Osteoblast (primary cell): ENCODE measurements at regions not wholly inside any gene's neighbourhood (a gene's known extent, or its start where the extent isn't known, plus 50 kb on each side); places are given as distances from the start of the nearest gene placed in this dataset.
A peak's percentile ranks its signal among the peaks of the same experiment; 100 is the strongest.
"Not testable (repeated sequence)": the region's sequence is repeated elsewhere in the genome, so short reads cannot be mapped to it uniquely, and the experiment has no call there.

Source experiments
- DNase-seq: peaks from one replicate; pipeline ENCODE4 v3.0.0; 2011; ENCODE audit warnings: low spot score, mixed read lengths; ENCODE audit not compliant: insufficient read length; ENCODE audit errors: missing footprints
- H2AFZ ChIP-seq: 2 replicates; pipeline ENCODE4 v1.6.0; 2011; ENCODE audit warnings: mild to moderate bottlenecking, low read length
- H3K27ac ChIP-seq: 2 replicates; pipeline ENCODE4 v1.5.1; 2011; ENCODE audit warnings: mild to moderate bottlenecking, low read depth, low read length, moderate library complexity
- H3K27me3 ChIP-seq: 2 replicates; pipeline ENCODE4 v1.6.0; 2012; ENCODE audit warnings: mild to moderate bottlenecking, control low read depth, inconsistent platforms, low read length, moderate library complexity; ENCODE audit not compliant: insufficient read depth
- H3K36me3 ChIP-seq: 2 replicates; pipeline ENCODE4 v1.5.1; 2011; ENCODE audit warnings: mild to moderate bottlenecking, low read length, control low read depth, moderate library complexity; ENCODE audit not compliant: insufficient read depth
- H3K4me1 ChIP-seq: 2 replicates; pipeline ENCODE4 v1.5.1; 2011; ENCODE audit warnings: mild to moderate bottlenecking, low read length, control low read depth, moderate library complexity; ENCODE audit not compliant: insufficient read depth
- H3K4me2 ChIP-seq: 2 replicates; pipeline ENCODE4 v1.6.0; 2011; ENCODE audit warnings: mild to moderate bottlenecking, low read length; ENCODE audit not compliant: insufficient read depth
- H3K4me3 ChIP-seq: fragments of 200-600 bp; sonication (generic); 3 replicates; pipeline ENCODE4 v1.5.1; 2012; ENCODE audit warnings: mild to moderate bottlenecking, low read length, inconsistent platforms; ENCODE audit not compliant: insufficient read depth
- H3K79me2 ChIP-seq: 2 replicates; pipeline ENCODE4 v1.6.0; 2012; ENCODE audit warnings: mild to moderate bottlenecking, low read length, control low read depth, inconsistent platforms; ENCODE audit not compliant: insufficient read depth
- H3K9me3 ChIP-seq: 2 replicates; pipeline ENCODE4 v1.5.1; 2011; ENCODE audit warnings: low read depth, low read length, control low read depth
- H4K20me1 ChIP-seq: 2 replicates; pipeline ENCODE4 v1.6.0; 2012; ENCODE audit warnings: mild to moderate bottlenecking, low read length, control low read depth; ENCODE audit not compliant: insufficient read depth
- CTCF ChIP-seq: IDR thresholded peaks from 2 replicates; pipeline ENCODE4 v1.5.1; 2011; ENCODE audit warnings: mild to moderate bottlenecking, low read depth, low read length, moderate library complexity; ENCODE audit errors: extremely low read depth

GRCh38 chr5:32908641-32909040, 197.5 kb downstream of the NPR3 start:
- no peak overlapping the region for H2AFZ ChIP-seq
- H3K79me2 ChIP-seq, result no peaks in the 10 kb centered on the region
- no peaks in the 10 kb centered on the region for H4K20me1 ChIP-seq
- no peaks in the 10 kb centered on the region for H3K27me3 ChIP-seq
- no peak overlapping the region for H3K4me2 ChIP-seq
- no peak overlapping the region for H3K27ac ChIP-seq
- H3K9me3 ChIP-seq, result no peaks in the 10 kb centered on the region
- no peaks in the 10 kb centered on the region for H3K4me1 ChIP-seq
- H3K36me3 ChIP-seq, result no peaks in the 10 kb centered on the region
- DNase-seq, result no peak
- TF ChIP-seq CTCF, result no peak
- H3K4me3 ChIP-seq, result no peak overlapping the region

GRCh38 chr5:32909207-32909606, 198.1 kb downstream of the NPR3 start:
- no peak overlapping the region for H2AFZ ChIP-seq
- TF ChIP-seq CTCF, result no peak

GRCh38 chr5:32916648-32917047, 205.5 kb downstream of the NPR3 start:
- peak; percentile 80 for TF ChIP-seq CTCF

More at GRCh38 chr5:32909207-32909606, 198.1 kb downstream of the NPR3 start:
- Histone ChIP-seq H3K36me3 (no peaks in the 10 kb centered on the region), H3K9me3 (no peaks in the 10 kb centered on the region), H3K4me1 (no peaks in the 10 kb centered on the region), H3K27me3 (no peaks in the 10 kb centered on the region), H3K79me2 (no peaks in the 10 kb centered on the region), H3K27ac (no peak overlapping the region), H4K20me1 (no peaks in the 10 kb centered on the region), H3K4me3 (no peak overlapping the region), H3K4me2 (no peak overlapping the region)
- DNase-seq, result no peak

GRCh38 chr5:32928761-32929160, 217.6 kb downstream of the NPR3 start:
- Histone ChIP-seq H3K79me2 (no peaks in the 10 kb centered on the region), H3K9me3 (no peaks in the 10 kb centered on the region), H3K36me3 (no peaks in the 10 kb centered on the region), H3K27ac (no peak overlapping the region), H3K4me2 (no peak overlapping the region), H3K27me3 (no peaks in the 10 kb centered on the region), H3K4me1 (peaks cover 5% of the 10 kb centered on the region), H3K4me3 (no peak overlapping the region), H2AFZ (peak overlapping the region; percentile 32), H4K20me1 (no peaks in the 10 kb centered on the region)
- peak; percentile 36 for DNase-seq
- no peak for TF ChIP-seq CTCF

More at GRCh38 chr5:32916648-32917047, 205.5 kb downstream of the NPR3 start:
- no peaks in the 10 kb centered on the region for H3K79me2 ChIP-seq
- H2AFZ ChIP-seq, result no peak overlapping the region
- DNase-seq, result no peak
- H3K4me1 ChIP-seq, result no peaks in the 10 kb centered on the region
- H3K36me3 ChIP-seq, result no peaks in the 10 kb centered on the region
- H3K9me3 ChIP-seq, result no peaks in the 10 kb centered on the region
- H3K4me3 ChIP-seq, result no peak overlapping the region
- H3K27ac ChIP-seq, result no peak overlapping the region
- H3K27me3 ChIP-seq, result no peaks in the 10 kb centered on the region
- no peak overlapping the region for H3K4me2 ChIP-seq
- no peaks in the 10 kb centered on the region for H4K20me1 ChIP-seq

GRCh38 chr5:32931438-32931837, 220.3 kb downstream of the NPR3 start:
- H3K4me1 ChIP-seq, H3K27ac ChIP-seq, H3K9me3 ChIP-seq, H3K36me3 ChIP-seq, H4K20me1 ChIP-seq, H3K4me3 ChIP-seq, DNase-seq, H3K27me3 ChIP-seq, H3K79me2 ChIP-seq, H3K4me2 ChIP-seq, H2AFZ ChIP-seq: not testable (repeated sequence)
